ENCODE measurements at regions not wholly inside any gene's neighbourhood (a gene's known extent, or its start where the extent isn't known, plus 50 kb on each side); places are given as distances from the start of the nearest gene placed in this dataset.
A peak's percentile ranks its signal among the peaks of the same experiment; 100 is the strongest.

DNA sequence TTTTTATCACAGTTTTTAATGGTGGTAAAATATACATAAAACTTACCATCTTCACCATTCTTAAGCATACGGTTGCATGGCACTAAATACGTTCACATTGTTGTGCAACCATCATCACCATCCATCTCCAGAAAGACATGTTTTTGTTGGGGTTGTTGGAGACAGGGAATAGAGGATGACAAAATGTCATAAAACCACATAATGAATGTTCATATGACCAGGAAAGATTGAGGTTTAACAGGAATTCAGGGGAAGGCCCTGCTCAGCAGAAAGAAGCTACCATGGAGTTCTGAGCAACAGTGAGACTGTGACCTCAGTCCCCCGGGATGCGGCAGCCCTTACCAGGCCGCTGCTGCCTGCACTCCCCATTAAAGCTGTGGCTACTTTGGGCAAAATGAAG lies 63.9 kb upstream of the TRIM2 start:
- CTCF ChIA-PET = interaction anchor here (0.6 to 1.0 kb wide), 2 partner anchors 13 to 503 kb away, joined by 3 read pairs; no protein-coding TSS in a partner anchor
- DNase-seq (no peak), ATAC-seq (no peak)
- intact Hi-C loops (cut with DNase I, micrococcal nuclease) = loop anchor here in 1 of 2 experiments (5.0 kb wide), 1 partner anchor 612 kb away; no protein-coding TSS in a partner anchor
- POLR2A ChIA-PET = no interaction called here
- Mint-ChIP-seq H3K27me3 (peaks cover 3% of the 10 kb centered on the region), H3K4me1 (peaks cover 8% of the 10 kb centered on the region), H3K36me3 (ENCODE audit: low read depth) (no peaks in the 10 kb centered on the region), H3K4me3 (no peak overlapping the region), H3K9me3 (ENCODE audit: low read depth) (no peaks in the 10 kb centered on the region), H3K27ac (no peak overlapping the region)

DNA sequence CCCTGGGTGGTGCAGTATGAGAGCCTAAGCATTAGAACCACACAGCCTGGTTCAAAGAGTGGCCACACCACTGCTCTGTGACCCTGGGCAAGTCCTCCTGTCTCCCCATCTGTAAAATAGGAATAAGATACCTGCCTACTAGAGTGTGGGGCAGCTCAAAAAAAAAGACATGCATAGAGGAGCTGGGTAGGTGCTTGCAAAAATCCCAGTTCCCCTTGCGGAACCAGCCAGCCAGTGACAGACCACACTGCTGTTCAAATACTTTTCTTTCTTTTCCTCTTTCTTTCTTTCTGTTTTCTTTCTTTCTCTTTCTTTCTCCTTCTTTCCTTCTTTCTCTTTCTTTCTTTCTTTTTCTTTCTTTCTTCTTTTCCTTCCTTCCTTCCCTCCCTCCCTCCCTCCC lies 63.0 kb upstream of the TRIM2 start:
- POLR2A ChIA-PET = no interaction called here
- no peak overlapping the region for H3K27ac Mint-ChIP-seq
- no peaks in the 10 kb centered on the region for H3K36me3 Mint-ChIP-seq (ENCODE audit: low read depth)
- DNase-seq (no peak), ATAC-seq (no peak)
- CTCF ChIA-PET = interaction anchor here (0.5 to 1.0 kb wide), 3 partner anchors 12 to 493 kb away, joined by 3 read pairs; no protein-coding TSS in a partner anchor
- no peaks in the 10 kb centered on the region for H3K9me3 Mint-ChIP-seq (ENCODE audit: low read depth)
- no peak overlapping the region for H3K4me3 Mint-ChIP-seq
- intact Hi-C loops (cut with DNase I, micrococcal nuclease) = loop anchor here in 1 of 2 experiments (5.0 kb wide), 1 partner anchor 611 kb away; no protein-coding TSS in a partner anchor
- peaks cover 8% of the 10 kb centered on the region for H3K4me1 Mint-ChIP-seq
- peaks cover 3% of the 10 kb centered on the region for H3K27me3 Mint-ChIP-seq

DNA sequence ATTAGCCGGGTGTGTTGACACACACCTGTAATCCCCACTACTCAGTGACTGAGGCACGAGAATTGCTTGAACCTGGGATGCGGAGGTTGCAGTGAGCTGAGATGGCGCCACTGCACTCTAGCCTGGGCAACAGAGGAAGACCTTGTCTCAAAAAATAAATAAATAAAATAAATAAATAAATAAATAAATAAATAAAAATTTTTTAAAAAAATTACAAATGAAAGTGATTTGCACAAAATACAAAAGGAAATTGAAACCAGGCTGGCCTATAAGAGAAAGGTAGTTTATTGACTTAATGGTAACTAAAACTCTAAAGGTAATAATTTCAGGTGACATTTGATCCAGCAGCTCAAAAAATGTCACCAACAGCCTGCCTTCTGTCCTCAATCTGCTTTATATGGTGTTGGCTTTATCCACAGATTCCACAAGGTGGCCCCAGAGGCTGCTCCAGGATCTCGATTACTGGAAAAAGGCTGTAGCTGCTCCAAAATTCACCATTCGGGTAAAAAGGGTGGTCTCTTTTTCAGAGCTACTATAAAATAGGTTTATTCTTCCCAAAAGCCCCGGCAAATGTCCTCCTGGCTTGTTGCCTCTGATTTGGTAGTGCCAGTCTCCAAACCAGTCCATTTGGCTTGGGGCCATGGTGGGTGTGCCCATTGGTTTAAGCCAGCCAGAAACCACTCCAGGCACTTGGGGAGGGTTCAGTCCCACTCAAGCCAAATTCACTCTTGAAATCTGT lies 61.4 kb upstream of the TRIM2 start:
- H3K27ac Mint-ChIP-seq = no peak overlapping the region
- H3K36me3 Mint-ChIP-seq (ENCODE audit: low read depth) = no peaks in the 10 kb centered on the region
- POLR2A ChIA-PET = no interaction called here
- CTCF ChIA-PET = interaction anchor here (0.5 to 1.6 kb wide), 26 partner anchors 10 to 673 kb away, joined by 3 to 7 read pairs (median 4); partner anchors contain the start of gene MND1
- peaks cover 8% of the 10 kb centered on the region for H3K4me1 Mint-ChIP-seq
- DNase-seq (peak; percentile 79), ATAC-seq (peak; percentile 85)
- H3K4me3 Mint-ChIP-seq = no peak overlapping the region
- no peaks in the 10 kb centered on the region for H3K9me3 Mint-ChIP-seq (ENCODE audit: low read depth)
- intact Hi-C loops (cut with DNase I, micrococcal nuclease) = loop anchor here (1.0 to 5.0 kb wide), 5 partner anchors 175 to 609 kb away; no protein-coding TSS in a partner anchor
- peaks cover 3% of the 10 kb centered on the region for H3K27me3 Mint-ChIP-seq

DNA sequence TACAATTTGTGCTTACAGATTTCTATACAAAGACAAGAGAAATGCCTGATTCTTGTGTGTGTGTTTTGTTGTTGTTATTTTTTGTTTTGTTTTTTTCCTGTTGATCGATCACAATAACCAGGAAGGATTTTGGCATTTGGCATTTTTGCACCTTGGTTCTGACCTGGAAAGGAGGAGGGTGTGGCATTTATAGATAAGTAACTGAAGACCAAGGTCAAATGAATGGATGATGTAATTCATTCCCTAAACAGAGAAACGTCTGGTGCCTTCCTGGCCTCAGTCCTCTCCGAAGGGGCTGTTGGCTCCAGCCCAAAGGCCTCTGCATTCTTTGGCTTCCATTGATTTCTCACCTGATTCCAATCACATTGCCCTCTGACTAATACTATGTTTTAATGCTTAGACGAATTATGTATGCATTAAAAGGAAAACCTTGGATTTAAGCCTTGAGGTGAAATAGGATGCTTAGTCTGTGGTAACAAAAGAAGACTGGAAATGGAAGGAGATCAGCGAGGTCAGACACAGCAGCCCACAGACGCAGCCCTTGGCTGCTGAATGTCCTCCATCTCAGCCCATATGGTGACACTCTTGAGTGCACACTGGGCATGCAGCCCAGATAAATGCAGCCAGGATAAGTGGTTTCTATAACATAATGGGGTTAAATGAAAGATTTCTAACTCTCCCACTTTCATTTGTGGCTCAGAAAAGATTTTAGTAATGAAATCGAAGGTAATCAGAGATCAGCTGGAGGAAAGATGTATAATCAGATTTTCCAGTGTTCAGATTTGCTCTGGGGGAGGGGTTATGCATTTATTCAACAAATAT lies 60.5 kb upstream of the TRIM2 start:
- Mint-ChIP-seq H3K27me3 (peaks cover 3% of the 10 kb centered on the region), H3K4me3 (no peak overlapping the region), H3K4me1 (peaks cover 8% of the 10 kb centered on the region), H3K9me3 (ENCODE audit: low read depth) (no peaks in the 10 kb centered on the region), H3K36me3 (ENCODE audit: low read depth) (no peaks in the 10 kb centered on the region), H3K27ac (no peak overlapping the region)
- no peak for ATAC-seq
- intact Hi-C loops (cut with DNase I, micrococcal nuclease) = loop anchor here (1.0 to 5.0 kb wide), 5 partner anchors 175 to 609 kb away; no protein-coding TSS in a partner anchor
- ChIA-PET POLR2A (no interaction called here), CTCF (interaction anchor here (0.6 to 1.6 kb wide), 23 partner anchors 9 to 607 kb away, joined by 3 to 7 read pairs (median 4); partner anchors contain the start of gene MND1)
- DNase-seq = no peak

DNA sequence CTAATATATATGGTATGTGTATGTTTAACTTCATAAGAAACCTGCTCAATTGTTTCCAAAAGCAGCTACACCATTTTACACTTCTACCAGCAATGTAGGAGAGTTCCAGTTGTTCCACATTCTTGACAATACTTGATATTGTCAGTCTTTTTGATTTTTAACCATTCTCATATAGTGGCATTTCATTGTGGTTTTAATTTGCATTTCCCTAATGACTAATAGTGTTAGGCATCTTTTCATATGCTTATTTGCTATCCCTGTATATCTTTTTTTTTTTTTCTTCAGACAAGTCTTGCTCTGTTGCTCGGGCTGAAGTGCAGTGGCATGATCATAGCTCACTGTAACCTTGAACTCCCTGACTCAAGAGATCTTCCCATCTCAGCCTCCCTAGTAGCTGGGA lies 58.2 kb upstream of the TRIM2 start:
- H3K4me1 Mint-ChIP-seq = peaks cover 8% of the 10 kb centered on the region
- intact Hi-C loops (cut with DNase I, micrococcal nuclease) = no loop called here
- ATAC-seq = no peak
- H3K27ac Mint-ChIP-seq = no peak overlapping the region
- no peak for DNase-seq
- H3K36me3 Mint-ChIP-seq (ENCODE audit: low read depth) = no peaks in the 10 kb centered on the region
- H3K4me3 Mint-ChIP-seq = no peak overlapping the region
- H3K9me3 Mint-ChIP-seq (ENCODE audit: low read depth) = no peaks in the 10 kb centered on the region
- peaks cover 3% of the 10 kb centered on the region for H3K27me3 Mint-ChIP-seq
- POLR2A ChIA-PET = interaction anchor here (0.6 kb wide), 1 partner anchor 196 kb away, joined by 3 read pairs; no protein-coding TSS in a partner anchor
- CTCF ChIA-PET = interaction anchor here (0.6 to 1.9 kb wide), 2 partner anchors 30 to 499 kb away, joined by 3 to 4 read pairs; no protein-coding TSS in a partner anchor

DNA sequence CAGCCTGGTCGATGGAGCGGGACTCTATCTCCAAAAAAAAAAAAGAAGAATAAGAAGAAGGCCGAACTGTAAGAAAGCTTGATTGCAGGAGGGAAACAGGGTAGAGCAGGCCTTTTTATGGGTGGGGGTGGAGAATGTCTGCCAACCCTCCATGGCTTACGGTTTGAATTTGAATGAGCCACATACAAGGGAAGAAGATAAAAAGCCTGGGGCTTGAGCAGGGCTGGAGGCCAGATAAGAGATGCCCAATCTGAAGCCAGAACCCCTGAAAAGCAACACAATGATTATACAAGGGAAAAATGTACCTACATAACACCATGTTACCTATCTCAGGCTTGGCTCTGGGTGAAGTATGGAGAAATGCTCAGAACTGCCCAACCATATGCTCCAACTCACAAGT lies 57.3 kb upstream of the TRIM2 start:
- no peak for ATAC-seq
- DNase-seq = no peak
- no peak overlapping the region for H3K4me3 Mint-ChIP-seq
- H3K27me3 Mint-ChIP-seq = peaks cover 6% of the 10 kb centered on the region
- H3K36me3 Mint-ChIP-seq (ENCODE audit: low read depth) = no peaks in the 10 kb centered on the region
- H3K9me3 Mint-ChIP-seq (ENCODE audit: low read depth) = no peaks in the 10 kb centered on the region
- H3K4me1 Mint-ChIP-seq = peaks cover 15% of the 10 kb centered on the region
- CTCF ChIA-PET = interaction anchor here (1.2 to 1.9 kb wide), 3 partner anchors 9 to 498 kb away, joined by 3 to 9 read pairs (median 4); no protein-coding TSS in a partner anchor
- H3K27ac Mint-ChIP-seq = no peak overlapping the region
- POLR2A ChIA-PET = no interaction called here
- intact Hi-C loops (cut with DNase I, micrococcal nuclease) = no loop called here

DNA sequence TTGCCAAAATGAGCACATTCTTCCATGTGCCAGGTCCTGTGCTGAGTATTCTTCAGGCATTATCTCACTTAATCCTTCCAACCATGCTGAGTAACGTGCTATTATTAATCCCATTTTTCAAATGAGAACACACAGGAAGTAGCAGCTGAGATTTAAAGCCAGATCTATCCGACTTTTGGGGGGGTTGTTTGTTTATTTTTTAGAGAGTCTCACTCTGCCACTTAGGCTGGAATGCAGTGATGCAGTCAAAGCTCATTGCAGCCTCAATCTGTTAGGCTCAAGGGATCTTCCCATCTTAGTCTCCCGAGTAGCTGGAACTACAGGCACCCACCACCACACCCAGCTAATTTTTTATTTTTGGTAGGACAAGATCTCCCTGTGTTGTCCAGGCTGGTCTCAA lies 55.5 kb upstream of the TRIM2 start:
- ATAC-seq = no peak
- Mint-ChIP-seq H3K9me3 (ENCODE audit: low read depth) (no peaks in the 10 kb centered on the region), H3K4me3 (no peak overlapping the region), H3K27ac (no peak overlapping the region), H3K36me3 (ENCODE audit: low read depth) (no peaks in the 10 kb centered on the region), H3K27me3 (peaks cover 7% of the 10 kb centered on the region), H3K4me1 (peaks cover 25% of the 10 kb centered on the region)
- no peak for DNase-seq
- ChIA-PET POLR2A (no interaction called here), CTCF (interaction anchor here (0.6 to 1.0 kb wide), 3 partner anchors 46 to 613 kb away, joined by 3 read pairs; partner anchors contain the start of gene FBXW7)
- intact Hi-C loops (cut with DNase I, micrococcal nuclease) = no loop called here

DNA sequence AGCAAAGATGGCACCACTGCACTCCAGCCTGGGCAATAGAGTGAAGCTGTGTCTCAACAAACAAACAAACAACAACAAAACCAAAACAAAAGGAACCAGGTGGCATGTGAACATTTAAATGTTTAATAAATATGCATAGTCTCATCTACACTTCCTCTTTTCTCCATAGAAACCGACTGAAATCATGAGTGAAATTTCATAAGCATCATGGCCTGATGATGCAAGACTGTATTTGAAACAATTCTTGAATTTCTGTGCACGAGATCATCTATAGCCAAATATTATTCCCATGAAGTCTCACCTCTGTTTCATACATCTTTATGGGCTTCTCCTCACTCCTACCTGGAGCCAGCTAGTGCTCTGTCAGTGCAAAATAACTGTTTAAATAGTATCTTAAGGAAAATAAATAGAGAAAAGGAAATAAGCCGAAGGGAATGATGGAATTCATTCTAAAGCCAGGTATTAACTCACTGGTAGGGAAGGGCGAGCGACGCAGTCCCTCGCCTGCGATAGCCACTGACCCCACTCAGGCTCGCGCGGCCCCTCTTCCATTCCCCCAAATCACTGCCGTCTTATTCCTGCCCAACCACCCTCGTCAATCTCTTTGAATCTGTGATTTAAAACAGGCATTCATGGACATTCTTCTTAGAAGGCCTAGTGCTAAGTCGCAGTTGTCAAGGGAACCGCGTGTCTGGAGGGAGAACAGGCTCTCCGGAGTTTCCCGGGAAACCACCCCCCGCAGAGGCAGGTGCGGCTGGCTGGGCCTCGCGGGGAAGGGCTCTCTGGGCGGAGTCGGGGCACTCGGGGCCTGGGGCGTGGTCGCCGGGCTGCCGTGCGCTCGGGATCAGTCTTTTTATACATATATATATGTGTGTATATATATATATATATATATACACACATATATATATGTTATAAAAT lies 52.4 kb upstream of the TRIM2 start:
- Mint-ChIP-seq H3K4me3 (no peak overlapping the region), H3K27ac (no peak overlapping the region), H3K36me3 (ENCODE audit: low read depth) (no peaks in the 10 kb centered on the region), H3K27me3 (peaks cover 10% of the 10 kb centered on the region), H3K9me3 (ENCODE audit: low read depth) (no peaks in the 10 kb centered on the region), H3K4me1 (peaks cover 46% of the 10 kb centered on the region)
- DNase-seq = peak; percentile 72
- intact Hi-C loops (cut with DNase I, micrococcal nuclease) = loop anchor here (2.0 to 10.0 kb wide), 6 partner anchors 56 to 1013 kb away; partner anchors contain the start of gene TMEM131L (in 1 of the 2)
- CTCF ChIA-PET = interaction anchor here (0.7 to 1.5 kb wide), 9 partner anchors 8 to 491 kb away, joined by 3 to 7 read pairs (median 3); no protein-coding TSS in a partner anchor
- POLR2A ChIA-PET = no interaction called here
- ATAC-seq = no peak

DNA sequence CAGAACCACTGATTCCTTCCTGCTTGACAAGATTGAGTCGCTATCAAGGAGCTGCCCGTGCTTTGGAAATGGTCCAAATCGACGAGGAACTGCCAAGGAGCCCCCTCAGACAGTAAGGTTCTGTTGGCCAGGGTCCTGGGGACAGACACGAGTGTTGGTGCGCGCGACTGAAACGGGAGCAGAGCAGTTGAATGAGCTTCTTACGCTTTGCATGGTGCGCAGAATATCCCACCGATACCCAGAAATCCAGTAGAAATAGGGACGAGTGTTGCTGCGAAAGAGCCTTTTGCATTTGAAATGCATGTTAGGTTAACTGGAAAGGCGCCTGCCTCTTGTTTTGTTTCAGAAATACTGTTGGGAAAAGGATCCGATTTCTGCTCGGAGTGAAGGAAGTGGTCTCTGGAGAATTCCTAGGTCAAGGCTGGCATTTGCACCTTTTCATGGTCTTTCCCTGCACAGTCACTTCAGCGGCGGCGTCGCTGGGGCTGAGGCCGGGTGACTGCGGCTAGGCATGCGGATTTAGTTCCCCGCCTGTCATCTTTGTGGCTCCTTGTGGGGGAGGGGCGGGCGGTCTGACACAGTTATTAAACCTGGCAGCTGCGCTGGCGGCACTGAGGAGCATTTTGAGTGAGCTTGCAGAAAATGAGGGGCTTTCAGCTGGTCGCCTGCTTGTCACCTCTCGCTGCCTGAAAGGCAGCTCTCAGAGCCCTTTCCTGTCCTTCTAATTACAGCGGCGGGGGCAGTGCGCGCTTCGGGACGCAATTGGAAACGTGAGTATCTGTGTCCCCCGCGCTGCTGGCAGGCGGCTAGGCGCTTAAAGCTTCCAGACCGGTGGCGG lies 51.5 kb upstream of the TRIM2 start:
- Mint-ChIP-seq H3K27me3 (peaks cover 10% of the 10 kb centered on the region), H3K36me3 (ENCODE audit: low read depth) (no peaks in the 10 kb centered on the region), H3K27ac (peak overlapping the region; percentile 80), H3K4me1 (peaks cover 48% of the 10 kb centered on the region), H3K4me3 (peak overlapping the region; percentile 74), H3K9me3 (ENCODE audit: low read depth) (no peaks in the 10 kb centered on the region)
- DNase-seq (peak; percentile 91), ATAC-seq (peak; percentile 57)
- POLR2A ChIA-PET = interaction anchor here (0.6 kb wide), 1 partner anchor 58 kb away, joined by 3 read pairs; no protein-coding TSS in a partner anchor
- CTCF ChIA-PET = interaction anchor here (0.7 to 1.5 kb wide), 5 partner anchors 10 to 192 kb away, joined by 3 to 7 read pairs (median 4); no protein-coding TSS in a partner anchor
- intact Hi-C loops (cut with DNase I, micrococcal nuclease) = loop anchor here (1.0 to 10.0 kb wide), 8 partner anchors 37 to 1012 kb away; partner anchors contain the start of gene TMEM131L (in 1 of the 2)
